Spleen (tissue), 11 donors: ENCODE measurements at regions not wholly inside any gene's neighbourhood (a gene's known extent, or its start where the extent isn't known, plus 50 kb on each side); places are given as distances from the start of the nearest gene placed in this dataset.

Source experiments
- DNase-seq: peaks from one replicate; pipeline ENCODE4 v3.0.0-alpha.2; 2020
- H3K27ac ChIP-seq, 8 donors: fragments of 200-600 bp; sonication (generic) in 7 of 8; 1 replicate in 4 of 8; 2 replicates in 4 of 8; pipeline versions ENCODE4 v1.5.0 to v1.8.0; 2016 to 2021; ENCODE audit warnings: inconsistent platforms in 4 of 8, mild to moderate bottlenecking in 4 of 8, moderate library complexity in 1 of 8
- H3K27me3 ChIP-seq, 7 donors: fragments of 200-600 bp; sonication (generic) in 6 of 7; replicated peaks in 1 of 7; 1 replicate in 4 of 7; 2 replicates in 3 of 7; pipeline versions ENCODE4 v1.5.0 to v1.8.0; 2016 to 2021; ENCODE audit warnings: inconsistent platforms in 3 of 7, mild to moderate bottlenecking in 1 of 7
- H3K36me3 ChIP-seq, 6 donors: fragments of 200-600 bp; sonication (generic) in 5 of 6; 1 replicate in 4 of 6; 2 replicates in 2 of 6; pipeline versions ENCODE4 v1.5.0 to v1.8.0; 2016 to 2021; ENCODE audit warnings: inconsistent platforms in 2 of 6
- H3K4me1 ChIP-seq, 6 donors: fragments of 200-600 bp; sonication (generic) in 5 of 6; 1 replicate in 3 of 6; 2 replicates in 3 of 6; pipeline versions ENCODE4 v1.5.0 to v1.8.0; 2016 to 2021; ENCODE audit warnings: inconsistent platforms in 3 of 6
- H3K4me3 ChIP-seq, 8 donors: fragments of 200-600 bp; sonication (generic) in 7 of 8; 1 replicate in 4 of 8; 2 replicates in 4 of 8; pipeline versions ENCODE4 v1.5.0 to v1.8.0; 2016 to 2021; ENCODE audit warnings: inconsistent platforms in 4 of 8, mild to moderate bottlenecking in 4 of 8, moderate library complexity in 2 of 8
- H3K9me3 ChIP-seq, 8 donors: fragments of 200-600 bp; sonication (generic) in 7 of 8; 1 replicate in 4 of 8; 2 replicates in 4 of 8; pipeline versions ENCODE4 v1.5.0 to v1.8.0; 2016 to 2021; ENCODE audit warnings: inconsistent platforms in 4 of 8
- POLR2A ChIP-seq, 3 donors: fragments of 450-650 bp; IDR thresholded peaks; one replicate each; pipeline ENCODE4 v1.5.1; 2017; ENCODE audit warnings: antibody characterized with exemption in 3 of 3, mild to moderate bottlenecking in 1 of 3
- POLR2AphosphoS5 ChIP-seq, 3 donors: sonication (generic); formaldehyde crosslinking; IDR thresholded peaks; one replicate each; pipeline ENCODE4 v1.5.1; 2017; ENCODE audit warnings: antibody characterized with exemption in 3 of 3
- whole genome bisulfite sequencing, 5 donors: extraction: QIAGEN DNeasy Blood & Tissue Kit in 3 of 5; methylation state at CpG; one replicate each; pipeline versions ENCODE4 v1.1.5 to v1.1.7; 2013 to 2018; 5-methylcytosine and 5-hydroxymethylcytosine counted together
- intact Hi-C: fragments of 100-400 bp; cut with DNase I; formaldehyde crosslinking; loops from one replicate; pipeline ENCODE4 v1.15.0; 2023; ENCODE audit warnings: low total_unique reads
- TF ChIP-seq, protein P1 (sequence below), 11 experiments: fragments of 200-600 bp in 7 of 11; fragments of 450-650 bp in 4 of 11; sonication (generic) in 4 of 11; IDR thresholded peaks in 8 of 11; conservative IDR thresholded peaks in 3 of 11; 1 replicate in 7 of 11; 2 replicates in 4 of 11; pipeline versions ENCODE4 v1.4.0 to v1.8.0; 2016 to 2021; ENCODE audit warnings: antibody characterized with exemption in 11 of 11, inconsistent platforms in 4 of 11, mild to moderate bottlenecking in 1 of 11
- donor health status: healthy with polysubstance abuse.
- donor health status: DM: no; HTN: no; CAD: no; lungs with moderate emphysema.
- donor health status: DM: no; HTN: no; CAD: no.
- donor health status: Bipolar disorder and iron deficiency.
- donor health status: healthy.
- donor health status: DM: no; HTN: no; CAD: no.
- donor health status: DM: yes; HTN: yes; CAD: no.

DNA sequence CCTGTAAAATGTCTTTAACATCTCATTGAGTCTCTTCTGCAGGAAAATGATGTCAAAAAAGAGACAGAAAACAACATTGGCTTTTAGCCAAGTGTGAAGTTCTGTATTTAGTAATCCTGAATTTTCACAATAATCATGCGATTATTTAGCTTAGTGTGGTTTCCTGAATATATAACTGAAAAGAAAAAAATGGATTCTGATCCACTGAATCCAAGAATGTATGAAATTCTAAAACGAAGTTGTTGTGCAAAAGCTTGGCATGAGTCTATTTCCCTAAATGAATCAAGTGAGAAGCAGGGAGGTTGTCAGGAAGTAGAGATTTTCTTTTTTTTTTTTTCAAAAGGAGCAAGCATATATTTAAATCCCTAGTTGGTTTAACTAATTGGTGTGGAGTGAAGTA lies 145.9 kb upstream of the CDH6 start:
- H3K27ac ChIP-seq, result no peak overlapping the region
- no peaks in the 10 kb centered on the region for H3K36me3 ChIP-seq
- 19 to 43% (median 36%) methylated on average over 2 of the region's 2 CpGs for WGBS, 5 donors
- no peak overlapping the region for H3K4me3 ChIP-seq
- no peaks in the 10 kb centered on the region for H3K4me1 ChIP-seq
- intact Hi-C loops, result no loop called here
- no peaks in the 10 kb centered on the region for H3K27me3 ChIP-seq
- no peaks in the 10 kb centered on the region for H3K9me3 ChIP-seq
- TF ChIP-seq POLR2A (IDR thresholded peaks at IDR 0.05) (no peak), POLR2AphosphoS5 (IDR thresholded peaks at IDR 0.05) (no peak)
- TF ChIP-seq, protein P1, sequence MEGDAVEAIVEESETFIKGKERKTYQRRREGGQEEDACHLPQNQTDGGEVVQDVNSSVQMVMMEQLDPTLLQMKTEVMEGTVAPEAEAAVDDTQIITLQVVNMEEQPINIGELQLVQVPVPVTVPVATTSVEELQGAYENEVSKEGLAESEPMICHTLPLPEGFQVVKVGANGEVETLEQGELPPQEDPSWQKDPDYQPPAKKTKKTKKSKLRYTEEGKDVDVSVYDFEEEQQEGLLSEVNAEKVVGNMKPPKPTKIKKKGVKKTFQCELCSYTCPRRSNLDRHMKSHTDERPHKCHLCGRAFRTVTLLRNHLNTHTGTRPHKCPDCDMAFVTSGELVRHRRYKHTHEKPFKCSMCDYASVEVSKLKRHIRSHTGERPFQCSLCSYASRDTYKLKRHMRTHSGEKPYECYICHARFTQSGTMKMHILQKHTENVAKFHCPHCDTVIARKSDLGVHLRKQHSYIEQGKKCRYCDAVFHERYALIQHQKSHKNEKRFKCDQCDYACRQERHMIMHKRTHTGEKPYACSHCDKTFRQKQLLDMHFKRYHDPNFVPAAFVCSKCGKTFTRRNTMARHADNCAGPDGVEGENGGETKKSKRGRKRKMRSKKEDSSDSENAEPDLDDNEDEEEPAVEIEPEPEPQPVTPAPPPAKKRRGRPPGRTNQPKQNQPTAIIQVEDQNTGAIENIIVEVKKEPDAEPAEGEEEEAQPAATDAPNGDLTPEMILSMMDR (IDR thresholded peaks at IDR 0.05 in 8 of 11, conservative IDR thresholded peaks at IDR 0.05 in 3 of 11), result no peak
- no peak for DNase-seq

DNA sequence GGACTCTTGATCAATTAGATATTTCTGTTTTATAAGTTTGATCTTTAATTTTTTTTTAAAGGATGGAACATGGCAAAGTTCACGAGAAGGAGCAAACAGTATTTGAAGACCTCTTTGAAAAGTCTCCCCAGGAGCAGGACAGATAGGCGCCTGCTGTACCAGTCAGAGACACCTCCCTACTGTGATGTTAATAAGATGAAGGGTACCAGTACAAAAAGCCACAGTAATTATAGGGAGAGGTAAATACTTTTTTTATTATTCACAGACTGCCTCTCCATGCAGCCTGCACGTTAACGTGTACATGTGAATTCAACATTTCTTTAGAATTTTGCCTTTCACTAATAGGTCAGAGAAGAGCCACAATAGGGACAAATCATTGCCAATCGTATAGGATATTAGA lies 146.5 kb upstream of the CDH6 start:
- intact Hi-C loops, result no loop called here

GRCh38 chr5:31036411-31036810 lies 157.1 kb upstream of the CDH6 start:
- Histone ChIP-seq H3K4me1 (no peaks in the 10 kb centered on the region), H3K4me3 (no peak overlapping the region), H3K9me3 (peaks cover 0 to 32% (median 4%) of the 10 kb centered on the region in 8 donors), H3K27me3 (no peaks in the 10 kb centered on the region), H3K36me3 (no peaks in the 10 kb centered on the region), H3K27ac (no peak overlapping the region)
- 62 to 85% (median 78%) methylated on average over 4 of the region's 4 CpGs for WGBS, 5 donors
- TF ChIP-seq, protein P1 (IDR thresholded peaks at IDR 0.05 in 8 of 11, conservative IDR thresholded peaks at IDR 0.05 in 3 of 11), result no peak
- TF ChIP-seq POLR2A (IDR thresholded peaks at IDR 0.05), result no peak
- TF ChIP-seq POLR2AphosphoS5 (IDR thresholded peaks at IDR 0.05), result no peak
- intact Hi-C loops, result no loop called here
- DNase-seq, result no peak

More for the DNA sequence above, 146.5 kb upstream of the CDH6 start:
- DNase-seq, result no peak
- H3K9me3 ChIP-seq, result peaks cover 0 to 4% (median 1%) of the 10 kb centered on the region in 8 donors
- no peak overlapping the region for H3K27ac ChIP-seq
- TF ChIP-seq POLR2A (IDR thresholded peaks at IDR 0.05) (no peak), POLR2AphosphoS5 (IDR thresholded peaks at IDR 0.05) (no peak)
- TF ChIP-seq, protein P1 (IDR thresholded peaks at IDR 0.05 in 8 of 11, conservative IDR thresholded peaks at IDR 0.05 in 3 of 11), result no peak
- no peaks in the 10 kb centered on the region for H3K27me3 ChIP-seq
- H3K4me3 ChIP-seq, result no peak overlapping the region
- no peaks in the 10 kb centered on the region for H3K36me3 ChIP-seq
- no peaks in the 10 kb centered on the region for H3K4me1 ChIP-seq
- WGBS, 5 donors, result 48 to 65% (median 59%) methylated on average over 5 of the region's 5 CpGs

- Histone ChIP-seq H3K36me3 (no peaks in the 10 kb centered on the region), H3K4me1 (no peaks in the 10 kb centered on the region), H3K27me3 (no peaks in the 10 kb centered on the region), H3K4me3 (no peak overlapping the region), H3K27ac (no peak overlapping the region), H3K9me3 (peaks cover 0 to 13% (median 0%) of the 10 kb centered on the region in 8 donors)
- TF ChIP-seq POLR2A (IDR thresholded peaks at IDR 0.05) (no peak), POLR2AphosphoS5 (IDR thresholded peaks at IDR 0.05) (no peak)
- TF ChIP-seq, protein P1 (IDR thresholded peaks at IDR 0.05 in 8 of 11, conservative IDR thresholded peaks at IDR 0.05 in 3 of 11), result no peak
- 67 to 87% (median 76%) methylated on average over 1 of the region's 1 CpG for WGBS, 5 donors
- intact Hi-C loops, result no loop called here
- no peak for DNase-seq
These were observed 160.2 kb upstream of the CDH6 start for GRCh38 chr5:31033295-31033694.
